SH-SY5Y (cell line): ENCODE measurements at regions not wholly inside any gene's neighbourhood (a gene's known extent, or its start where the extent isn't known, plus 50 kb on each side); places are given as distances from the start of the nearest gene placed in this dataset.

ENCODE experiments used
- GATA2 ChIP-seq: IDR thresholded peaks from 2 replicates; pipeline ENCODE4 v1.6.1; 2011; ENCODE audit warnings: mild to moderate bottlenecking, low read depth, low read length
- GATA3 ChIP-seq: IDR thresholded peaks from 2 replicates; pipeline ENCODE4 v1.6.1; 2011; ENCODE audit warnings: low read depth, mild to moderate bottlenecking, low read length, moderate library complexity

DNA sequence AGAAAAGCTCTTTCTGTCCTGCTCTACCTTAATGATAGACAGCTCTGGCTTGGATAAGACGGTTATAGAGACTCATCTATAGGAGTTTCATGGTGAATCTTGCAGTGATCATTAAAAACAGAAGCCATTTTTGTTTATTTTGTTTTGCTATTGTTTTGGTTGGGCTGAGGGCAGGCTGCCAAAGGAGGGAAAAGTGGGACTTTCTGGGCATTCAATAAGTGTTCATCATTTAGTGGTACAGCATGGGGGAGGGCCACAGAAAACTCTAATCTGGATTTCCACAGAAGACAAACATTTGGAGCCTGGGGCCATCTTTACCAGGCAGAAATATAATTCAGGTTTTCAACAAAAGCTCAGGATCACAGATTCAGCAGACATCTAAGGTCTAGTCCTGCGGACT, 62.4 kb upstream of the EFEMP1 start:
- TF ChIP-seq GATA2 (no peak), GATA3 (no peak)
